Tibial nerve (tissue), 3 donors: ENCODE measurements at regions not wholly inside any gene's neighbourhood (a gene's known extent, or its start where the extent isn't known, plus 50 kb on each side); places are given as distances from the start of the nearest gene placed in this dataset.

Source experiments
- CTCF ChIP-seq, 5 experiments: fragments of 200-600 bp in 3 of 5; fragments of 450-650 bp in 2 of 5; sonication (generic) in 3 of 5; IDR thresholded peaks; one replicate each; pipeline ENCODE4 v1.5.1; 2016 to 2019; ENCODE audit warnings: antibody characterized with exemption in 5 of 5, mild to moderate bottlenecking in 3 of 5, moderate library complexity in 2 of 5
- POLR2A ChIP-seq, 2 donors: fragments of 450-650 bp; IDR thresholded peaks; one replicate each; pipeline ENCODE4 v1.6.1; 2017; ENCODE audit warnings: antibody characterized with exemption in 2 of 2, mild to moderate bottlenecking in 2 of 2, moderate library complexity in 2 of 2

- TF ChIP-seq CTCF (IDR thresholded peaks at IDR 0.05) (no peak), POLR2A (IDR thresholded peaks at IDR 0.05) (no peak)
Measured at GRCh38 chr4:104986306-104986705, 160.4 kb upstream of the TET2 start.
